HG03280 (cell line): ENCODE measurements at regions not wholly inside any gene's neighbourhood (a gene's known extent, or its start where the extent isn't known, plus 50 kb on each side); places are given as distances from the start of the nearest gene placed in this dataset.
"Not testable (repeated sequence)": the region's sequence is repeated elsewhere in the genome, so short reads cannot be mapped to it uniquely, and the experiment has no call there.

Source experiments
- ATAC-seq: cut with Tn5 transposase; IDR thresholded peaks from one replicate; pipeline ENCODE4 v1.9.1; 2021; ENCODE audit warnings: mild to moderate bottlenecking, moderate library complexity; ENCODE audit not compliant: unreplicated experiment

GRCh38 chr16:7278636-7279035, 54.0 kb upstream of the RBFOX1 start:
- no peak for ATAC-seq

DNA sequence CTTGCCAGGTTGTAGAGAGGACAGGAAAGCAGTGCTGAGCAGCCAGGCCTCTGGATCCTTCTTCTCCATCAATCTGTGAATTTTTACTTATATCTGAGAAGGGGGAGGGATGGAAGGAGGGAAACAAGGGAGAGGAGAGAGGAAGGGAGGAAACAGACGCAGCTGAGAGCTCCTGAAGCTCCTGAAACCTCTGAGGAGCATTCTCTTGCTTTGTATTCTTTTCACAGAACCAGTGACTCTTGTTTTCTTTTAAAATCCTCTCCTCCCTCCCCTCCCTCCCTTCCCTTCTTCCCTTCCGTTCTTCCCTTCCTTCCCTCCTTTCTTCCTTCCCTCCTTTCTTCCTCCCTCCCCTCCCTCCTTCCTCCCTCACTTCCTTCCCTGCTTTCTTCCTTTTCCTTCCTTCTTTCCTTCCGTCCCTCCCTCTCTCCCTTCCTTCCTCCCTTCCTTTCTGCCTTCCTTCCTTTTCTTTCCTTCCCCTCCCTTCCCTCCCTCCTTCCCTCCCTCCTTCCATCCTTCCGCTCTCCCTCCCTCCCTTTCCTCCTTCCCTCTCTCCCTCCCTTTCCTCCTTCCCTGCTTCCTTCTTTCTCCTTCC, 60.0 kb upstream of the RBFOX1 start:
- no peak for ATAC-seq

GRCh38 chr16:7271486-7271885, 61.2 kb upstream of the RBFOX1 start:
- no peak for ATAC-seq

- ATAC-seq = no peak
These were observed 61.8 kb upstream of the RBFOX1 start for GRCh38 chr16:7270823-7271222.

DNA sequence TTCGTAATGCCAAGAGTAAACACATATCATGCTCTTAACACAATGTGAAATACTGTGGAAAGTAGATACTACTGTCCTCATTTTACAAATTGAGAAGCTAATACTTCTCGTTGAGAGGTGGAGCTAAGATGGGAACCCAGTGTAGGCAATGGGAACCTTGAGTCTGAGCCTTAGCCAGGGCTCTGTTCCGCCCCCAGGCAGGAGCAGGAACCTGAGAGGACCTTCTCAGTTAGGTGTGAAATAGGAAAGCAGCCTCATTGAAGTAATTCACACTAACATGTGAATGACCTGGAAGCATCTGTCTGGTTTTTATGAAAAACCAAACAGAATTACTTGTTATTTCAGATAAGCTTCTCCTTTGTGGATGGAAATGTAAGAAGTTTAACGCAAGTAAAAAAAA, 62.6 kb upstream of the RBFOX1 start:
- no peak for ATAC-seq

DNA sequence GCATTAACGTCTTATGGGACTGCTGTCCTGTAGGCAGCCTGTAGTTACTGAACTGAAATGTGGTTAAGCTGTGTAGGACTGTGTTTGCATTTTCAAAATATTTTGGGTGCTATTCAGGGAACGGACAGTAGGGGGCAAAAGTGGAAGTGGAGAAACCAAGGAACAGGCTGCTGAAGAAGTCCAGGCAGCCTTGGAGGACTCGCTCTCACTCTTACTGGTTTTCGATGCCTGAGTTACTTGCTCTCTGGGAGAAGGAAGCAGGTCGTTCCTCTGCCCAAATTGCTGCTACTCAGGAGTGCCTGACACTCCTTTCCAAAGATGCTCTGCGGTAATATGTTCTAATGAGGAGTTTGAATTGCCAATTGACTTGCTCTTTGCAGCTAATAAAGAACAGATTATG, 64.5 kb upstream of the RBFOX1 start:
- ATAC-seq = no peak

DNA sequence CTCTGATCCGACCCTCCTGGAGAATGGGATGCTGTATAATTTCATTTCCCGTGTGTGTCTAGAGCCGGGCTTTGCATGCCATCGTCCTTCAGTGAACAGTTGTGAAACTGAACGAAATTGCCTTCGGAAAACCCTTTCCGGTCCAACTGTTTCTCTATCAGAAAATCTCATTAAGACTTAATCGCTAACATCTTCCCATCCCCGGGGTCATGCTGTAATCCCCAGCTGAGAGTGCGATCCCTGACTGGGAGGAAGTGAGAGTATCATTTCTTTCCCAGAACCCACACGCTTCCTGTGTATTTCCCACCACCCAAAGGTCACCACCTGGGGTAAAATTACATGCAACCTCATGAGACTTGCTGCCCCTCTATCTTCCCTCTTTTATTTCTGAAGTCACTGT, 75.6 kb upstream of the RBFOX1 start:
- ATAC-seq = no peak

- ATAC-seq = no peak
These were observed 86.1 kb upstream of the RBFOX1 start for GRCh38 chr16:7246578-7246977.

GRCh38 chr16:7239547-7239946, 93.1 kb upstream of the RBFOX1 start:
- ATAC-seq = no peak

GRCh38 chr16:7236824-7237410, 95.7 kb upstream of the RBFOX1 start:
- no peak for ATAC-seq

- ATAC-seq = no peak
These were observed 98.7 kb upstream of the RBFOX1 start for GRCh38 chr16:7233975-7234374.

DNA sequence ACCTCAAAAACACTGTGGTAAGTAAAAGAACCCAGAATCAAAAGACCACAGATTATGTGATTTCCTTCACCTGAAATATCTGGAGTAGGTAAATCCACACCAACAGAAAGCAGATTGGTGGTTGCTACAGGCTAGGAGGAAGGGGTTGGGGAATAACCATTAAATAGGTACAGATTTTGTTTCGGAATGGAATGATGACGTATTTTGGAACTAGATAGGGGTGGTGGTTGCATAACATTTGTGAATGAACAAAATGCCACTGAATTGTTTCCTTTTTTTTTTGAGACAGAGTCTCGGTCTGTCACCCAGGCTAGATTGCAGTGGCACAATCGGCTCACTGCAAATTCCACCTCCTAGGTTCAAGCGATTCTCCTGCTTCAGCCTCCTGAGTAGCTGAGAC, 100.9 kb upstream of the RBFOX1 start:
- no peak for ATAC-seq

DNA sequence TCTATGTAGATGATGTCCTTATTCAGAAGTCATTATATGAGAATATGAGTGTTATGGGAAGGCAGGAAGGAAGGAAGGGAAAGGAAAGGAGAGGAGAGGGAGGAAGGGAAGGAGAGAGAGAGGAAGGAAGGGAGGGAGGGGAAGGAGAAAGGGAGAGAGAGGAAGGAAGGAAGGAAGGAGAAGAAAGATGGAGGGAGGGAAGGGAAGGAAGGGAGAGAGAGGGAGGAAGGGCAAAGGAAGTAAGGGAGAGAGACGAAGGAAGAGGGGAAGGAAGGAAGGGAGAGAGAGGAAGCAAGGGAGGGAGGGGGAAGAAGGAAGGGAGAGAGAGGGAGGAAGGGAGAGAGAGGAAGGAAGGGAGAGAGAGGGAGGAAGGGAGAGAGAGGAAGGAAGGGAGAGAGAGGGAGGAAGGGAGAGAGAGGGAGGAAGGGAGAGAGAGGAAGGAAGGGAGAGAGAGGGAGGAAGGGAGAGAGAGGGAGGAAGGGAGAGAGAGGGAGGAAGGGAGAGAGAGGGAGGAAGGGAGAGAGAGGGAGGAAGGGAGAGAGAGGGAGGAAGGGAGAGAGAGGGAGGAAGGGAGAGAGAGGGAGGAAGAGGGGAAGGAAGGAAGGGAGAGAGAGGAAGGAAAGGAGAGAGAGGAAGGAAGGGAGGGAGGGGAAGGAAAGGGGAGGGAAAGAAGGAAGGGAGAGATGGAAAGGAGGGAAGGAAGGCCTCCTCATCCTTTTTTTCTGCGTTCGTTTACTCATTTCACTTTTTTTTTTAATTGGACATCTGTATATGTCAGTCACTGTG, 103.0 kb upstream of the RBFOX1 start:
- not testable (repeated sequence) for ATAC-seq

DNA sequence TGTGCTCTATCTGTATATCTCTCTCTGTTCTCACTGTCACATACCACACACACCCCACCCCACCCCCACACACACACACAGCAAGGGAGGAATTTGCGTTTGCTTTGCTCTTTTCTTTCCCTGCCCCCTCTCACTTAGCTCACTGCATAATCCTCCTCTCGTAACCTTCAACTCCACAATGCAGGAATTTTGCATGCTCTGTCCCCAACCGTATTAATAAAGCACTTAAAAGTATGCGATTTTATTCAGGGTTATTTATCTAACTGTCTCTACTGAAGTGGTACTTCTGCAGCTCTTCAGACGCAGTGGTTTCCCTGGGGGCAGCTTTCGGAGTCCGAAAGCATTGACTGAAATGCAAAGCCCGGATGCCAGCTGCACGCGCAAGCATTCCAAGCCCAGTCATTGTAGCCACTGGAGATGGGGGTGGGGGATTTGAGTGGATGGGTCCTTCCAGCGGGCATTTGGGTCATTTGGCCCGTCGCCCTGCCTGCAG, 105.4 kb upstream of the RBFOX1 start:
- ATAC-seq = no peak

- no peak for ATAC-seq
These were observed 111.5 kb upstream of the RBFOX1 start for GRCh38 chr16:7221157-7221556.

GRCh38 chr16:7218936-7219335, 113.7 kb upstream of the RBFOX1 start:
- ATAC-seq = no peak

GRCh38 chr16:7217797-7218196, 114.8 kb upstream of the RBFOX1 start:
- no peak for ATAC-seq

GRCh38 chr16:7216719-7217118, 115.9 kb upstream of the RBFOX1 start:
- ATAC-seq = no peak

DNA sequence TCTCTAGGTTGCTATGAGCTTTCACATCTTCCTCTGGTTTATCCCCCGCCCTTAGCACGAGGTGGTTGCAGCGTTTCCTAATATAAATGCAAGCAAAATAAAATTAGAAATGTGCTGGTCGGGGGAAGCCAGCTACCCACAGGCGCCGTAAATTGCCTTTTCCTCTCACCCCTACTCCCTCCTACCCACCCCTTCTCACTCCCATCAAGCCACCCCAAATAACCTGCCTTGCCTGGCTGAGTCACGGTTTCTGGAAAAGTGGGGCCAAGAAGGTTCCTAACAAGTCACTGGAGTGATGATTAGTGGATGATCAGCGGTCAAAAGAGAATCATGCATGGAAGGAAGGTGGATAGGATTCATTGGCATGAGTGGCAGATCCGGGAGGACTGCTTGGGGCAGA, 120.9 kb upstream of the RBFOX1 start:
- no peak for ATAC-seq

DNA sequence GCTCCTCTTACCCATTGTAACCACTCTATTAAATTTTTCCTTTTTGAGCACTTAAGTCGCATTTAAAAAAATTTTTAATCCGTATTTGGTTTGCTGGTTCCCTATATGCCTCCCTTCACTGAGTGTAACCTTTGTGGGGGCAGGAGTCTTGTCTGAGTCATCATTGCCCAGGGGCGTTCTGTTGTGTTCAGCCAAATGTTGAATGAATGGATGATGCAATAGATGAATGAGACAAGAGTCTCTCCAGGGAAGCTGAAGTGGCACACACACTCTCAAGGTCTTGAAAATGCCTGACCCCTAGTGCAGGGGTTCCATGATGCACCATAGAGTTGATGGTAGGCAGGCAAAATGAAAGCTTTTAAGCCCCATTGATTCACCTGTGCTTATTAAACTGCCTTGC, 123.0 kb upstream of the RBFOX1 start:
- no peak for ATAC-seq

DNA sequence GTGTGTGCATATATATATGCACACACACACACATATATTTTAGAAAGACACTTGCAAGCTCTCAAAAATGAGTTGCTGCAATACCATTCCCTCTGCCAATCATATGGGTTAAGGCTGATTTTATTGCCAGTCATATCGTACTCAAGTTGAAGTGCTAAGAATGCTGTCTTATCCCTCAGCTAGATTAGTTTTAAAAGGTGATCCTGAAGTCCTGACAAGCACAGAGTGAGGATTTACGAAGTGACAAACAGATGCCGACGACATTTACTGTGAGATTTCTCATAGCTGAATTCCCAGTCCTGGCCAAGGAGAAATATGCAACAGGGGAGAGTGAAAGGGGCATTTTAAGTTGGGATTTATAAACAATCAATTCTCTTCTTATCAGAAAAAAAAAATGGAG, 126.2 kb upstream of the RBFOX1 start:
- no peak for ATAC-seq

DNA sequence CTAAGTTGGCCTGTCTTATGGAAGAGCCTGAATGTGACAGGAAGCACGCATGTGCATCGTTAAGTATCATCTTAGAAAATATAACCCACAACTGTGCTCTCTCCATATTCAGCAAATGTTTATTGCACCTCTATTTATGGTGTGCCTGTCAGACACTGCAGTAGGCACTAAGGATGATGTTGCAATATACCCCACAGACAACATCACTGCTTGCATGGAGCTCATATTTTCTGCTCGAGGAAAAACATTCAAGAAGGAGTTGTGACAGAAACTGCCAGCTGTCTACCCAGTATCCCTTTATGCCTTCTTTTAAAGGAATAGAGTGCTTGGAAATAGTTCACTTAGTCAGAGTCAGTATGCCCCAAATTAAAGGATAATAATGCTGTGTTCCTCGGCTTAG, 132.3 kb upstream of the RBFOX1 start:
- no peak for ATAC-seq
